DLD1 (cell line): ENCODE measurements at regions not wholly inside any gene's neighbourhood (a gene's known extent, or its start where the extent isn't known, plus 50 kb on each side); places are given as distances from the start of the nearest gene placed in this dataset.
"Not testable (repeated sequence)": the region's sequence is repeated elsewhere in the genome, so short reads cannot be mapped to it uniquely, and the experiment has no call there.

Experiments
- in situ Hi-C: cut with HindIII; loops from 2 replicates; pipeline ENCODE4 v1.10.0; 2017; ENCODE audit warnings: low sequenced_read_pairs

- in situ Hi-C loops = loop anchor here (10.0 kb wide), 1 partner anchor 138 kb away; no protein-coding TSS in a partner anchor
These were observed 358.5 kb upstream of the SFSWAP start for GRCh38 chr12:131352296-131352900.

DNA sequence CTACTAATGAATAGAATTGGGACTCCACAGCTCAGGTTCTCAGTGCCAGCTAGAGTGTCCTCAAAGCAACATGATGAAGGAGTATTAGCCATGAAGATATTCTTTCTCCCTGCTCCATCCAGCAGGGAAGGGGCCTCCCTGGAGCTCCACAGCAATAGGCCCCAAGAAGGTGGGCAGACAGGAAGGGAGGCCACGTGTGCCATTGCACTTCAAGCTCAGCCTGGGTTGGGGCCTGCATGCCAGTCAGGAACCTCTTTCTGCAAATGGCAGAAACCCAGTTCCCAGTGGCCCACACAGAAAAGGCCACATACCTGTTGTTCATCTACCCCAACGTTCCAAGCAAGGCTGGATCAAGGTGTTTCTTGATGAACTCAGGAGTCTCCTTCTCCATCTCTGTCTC lies 357.5 kb upstream of the SFSWAP start:
- in situ Hi-C loops = loop anchor here (10.0 kb wide), 1 partner anchor 139 kb away; no protein-coding TSS in a partner anchor

DNA sequence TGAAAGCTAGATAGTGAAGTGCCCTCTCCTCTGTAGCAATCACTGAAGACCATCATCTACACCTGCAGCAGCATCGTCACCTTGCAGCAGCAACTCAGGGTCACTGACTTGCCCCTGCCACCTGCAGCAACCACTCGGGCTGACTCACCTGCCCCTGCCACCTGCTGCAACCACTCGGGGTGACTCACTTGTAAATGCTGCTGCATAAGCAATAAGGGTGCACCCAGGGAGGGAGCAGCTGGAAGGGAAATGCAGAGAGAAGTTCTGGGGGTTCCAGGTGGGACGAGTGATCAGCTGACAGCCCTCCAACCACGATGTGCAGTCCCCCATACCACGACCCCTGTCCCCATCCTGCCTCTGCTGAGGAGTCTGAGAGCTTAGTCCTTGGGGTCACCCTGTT lies 357.1 kb upstream of the SFSWAP start:
- in situ Hi-C loops = loop anchor here (10.0 kb wide), 1 partner anchor 139 kb away; no protein-coding TSS in a partner anchor

DNA sequence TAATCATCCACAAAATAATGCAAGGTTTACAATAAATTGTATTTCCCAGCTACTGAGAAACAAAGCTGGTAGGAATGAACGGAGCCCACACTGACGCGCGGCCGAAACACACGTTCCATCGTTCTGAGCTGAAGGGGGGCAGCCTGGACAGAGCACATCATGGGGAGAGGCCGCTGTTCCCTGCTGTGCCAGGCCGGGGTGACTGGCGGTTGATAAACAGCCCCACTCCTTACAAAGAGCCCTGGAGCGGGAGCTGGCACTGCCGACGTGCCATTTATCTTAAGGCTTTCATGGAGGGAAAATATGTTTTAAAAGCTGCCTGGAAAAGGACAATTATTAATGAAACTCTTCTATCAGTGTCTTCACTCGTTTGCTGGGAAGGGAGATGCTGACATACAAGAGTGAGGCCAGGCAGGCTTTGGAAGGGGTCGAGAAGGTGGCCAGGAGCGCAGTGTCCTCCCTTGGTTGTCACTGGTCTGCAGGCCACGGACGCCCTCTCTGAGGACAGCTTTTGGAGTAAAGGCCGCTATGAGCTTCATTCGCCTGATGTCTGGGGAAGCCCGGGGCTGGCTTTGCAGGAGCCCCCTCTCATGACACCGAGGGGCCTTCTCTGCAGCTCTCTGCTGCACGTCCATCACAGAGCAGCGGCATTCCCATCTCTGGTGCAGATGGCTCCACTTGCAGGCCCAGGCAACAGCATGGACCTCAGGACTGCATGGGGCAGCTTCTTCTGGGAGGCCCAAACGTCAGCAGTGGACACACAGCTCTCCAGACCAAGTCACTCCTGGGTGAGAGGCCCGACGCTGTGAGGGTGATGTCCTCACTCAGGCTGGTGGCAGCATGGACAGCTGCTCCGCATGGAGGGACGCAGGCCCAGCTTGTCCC lies 355.3 kb upstream of the SFSWAP start:
- in situ Hi-C loops = loop anchor here (10.0 kb wide), 1 partner anchor 141 kb away; no protein-coding TSS in a partner anchor

- in situ Hi-C loops = loop anchor here (10.0 kb wide), 1 partner anchor 142 kb away; no protein-coding TSS in a partner anchor
These were observed 354.3 kb upstream of the SFSWAP start for GRCh38 chr12:131356485-131357184.

GRCh38 chr12:131357185-131357747 lies 353.6 kb upstream of the SFSWAP start:
- in situ Hi-C loops = loop anchor here (10.0 kb wide), 1 partner anchor 142 kb away; no protein-coding TSS in a partner anchor

- in situ Hi-C loops = loop anchor here (10.0 kb wide), 1 partner anchor 143 kb away; no protein-coding TSS in a partner anchor
These were observed 353.0 kb upstream of the SFSWAP start for GRCh38 chr12:131357920-131358319.

DNA sequence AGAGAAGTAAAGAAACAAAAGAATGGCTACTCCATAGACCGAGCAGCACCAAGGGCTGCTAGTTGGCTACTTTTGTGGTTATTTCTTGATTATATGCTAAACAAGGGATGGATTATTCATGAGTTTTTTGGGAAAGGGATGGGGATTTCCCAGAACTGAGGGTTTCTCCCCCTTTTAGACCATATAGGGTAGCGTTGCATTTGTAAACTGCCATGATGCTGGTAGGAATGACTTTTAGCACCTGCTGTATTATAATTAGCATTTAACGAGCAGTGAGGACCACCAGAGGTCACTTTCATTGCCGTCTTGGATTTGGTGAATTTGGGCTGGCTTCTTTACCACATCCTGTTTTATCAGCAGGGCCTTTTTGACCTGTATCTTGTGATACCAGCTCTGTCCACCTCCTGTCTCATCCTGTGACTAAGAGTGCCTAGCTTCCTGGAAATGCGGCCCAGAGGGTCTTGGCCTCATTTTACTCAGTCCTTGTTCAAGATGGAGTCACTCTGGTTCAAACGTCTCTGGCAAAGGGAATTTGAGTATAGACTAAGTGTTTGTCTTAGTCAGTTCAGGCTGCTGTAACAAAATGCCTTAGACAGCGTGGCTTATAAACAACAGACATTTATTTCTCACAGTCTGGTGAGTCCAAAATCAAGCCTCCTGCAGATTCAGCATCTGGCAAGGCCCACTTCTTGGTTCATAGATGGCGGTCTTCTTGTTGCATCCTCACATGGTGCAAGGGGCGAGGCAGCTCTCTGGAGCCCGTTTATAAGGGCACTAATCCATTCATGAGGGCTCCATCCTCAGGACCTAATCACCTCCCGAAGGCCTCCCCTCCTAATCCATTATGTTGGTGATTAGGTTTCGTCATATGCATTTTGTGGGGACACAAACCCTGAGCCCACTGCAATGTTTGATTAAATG lies 348.3 kb upstream of the SFSWAP start:
- in situ Hi-C loops = no loop called here

DNA sequence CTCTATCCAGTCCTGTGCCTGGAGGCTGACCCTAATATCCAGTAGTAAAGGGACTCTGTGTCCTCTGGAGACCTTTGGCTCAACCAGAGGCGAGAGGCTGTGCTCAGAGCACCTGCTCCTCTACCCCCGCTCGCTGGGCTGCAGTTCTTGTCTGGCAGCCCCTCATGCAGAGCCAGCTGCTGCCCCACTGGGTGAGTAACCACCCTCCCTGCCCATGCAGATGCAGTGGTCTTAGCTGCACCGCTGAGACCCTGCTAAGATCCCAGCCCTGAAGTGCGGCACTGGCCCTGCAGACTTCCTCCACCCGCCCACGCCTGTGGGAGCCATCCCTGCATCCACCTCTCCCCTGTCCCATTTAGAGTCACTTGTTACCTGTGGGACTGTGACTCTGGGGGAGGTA lies 347.5 kb upstream of the SFSWAP start:
- in situ Hi-C loops = no loop called here

GRCh38 chr12:131363841-131364495 lies 346.9 kb upstream of the SFSWAP start:
- in situ Hi-C loops = no loop called here

DNA sequence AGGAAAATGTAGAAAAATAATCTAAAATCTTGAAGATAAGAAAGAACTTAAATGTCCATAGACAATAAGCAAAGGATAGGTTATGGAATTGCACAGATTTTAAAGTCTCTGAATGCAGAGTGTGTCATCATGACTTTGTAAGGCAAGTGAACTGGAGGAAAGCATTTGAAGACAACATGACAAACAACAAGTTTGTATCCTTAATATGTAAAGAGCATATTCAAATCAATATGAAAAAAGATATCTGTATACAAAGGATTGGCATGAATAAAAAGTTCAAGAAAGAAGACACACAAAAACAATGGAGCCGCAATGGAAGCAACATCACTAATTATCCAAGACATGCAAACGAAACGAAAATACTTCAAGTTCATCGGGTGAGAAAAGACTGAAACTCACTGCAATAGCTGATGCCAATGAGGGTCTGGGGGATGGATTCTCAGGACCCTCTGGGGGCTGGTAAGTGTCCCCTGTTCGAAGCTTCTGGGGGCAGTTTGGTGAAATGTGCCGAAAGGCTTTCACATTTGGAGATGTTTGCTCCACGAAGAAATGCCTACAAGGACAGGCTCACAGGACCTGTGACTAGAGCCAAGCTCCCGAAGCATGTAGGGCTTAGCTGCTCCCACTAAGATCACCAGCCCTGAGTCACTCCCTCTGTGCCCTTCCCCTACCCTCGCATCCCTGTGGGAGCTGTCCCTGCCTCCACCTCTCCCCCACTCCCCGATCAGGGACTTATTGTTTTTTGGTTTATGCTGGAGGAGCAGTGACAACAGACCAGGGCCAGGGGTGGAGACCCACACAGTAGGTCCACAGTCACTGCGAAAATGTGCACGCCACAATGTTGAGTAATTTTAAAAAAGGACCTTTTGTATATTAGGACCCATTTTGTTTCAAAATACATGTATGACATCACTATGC lies 345.7 kb upstream of the SFSWAP start:
- in situ Hi-C loops = no loop called here

DNA sequence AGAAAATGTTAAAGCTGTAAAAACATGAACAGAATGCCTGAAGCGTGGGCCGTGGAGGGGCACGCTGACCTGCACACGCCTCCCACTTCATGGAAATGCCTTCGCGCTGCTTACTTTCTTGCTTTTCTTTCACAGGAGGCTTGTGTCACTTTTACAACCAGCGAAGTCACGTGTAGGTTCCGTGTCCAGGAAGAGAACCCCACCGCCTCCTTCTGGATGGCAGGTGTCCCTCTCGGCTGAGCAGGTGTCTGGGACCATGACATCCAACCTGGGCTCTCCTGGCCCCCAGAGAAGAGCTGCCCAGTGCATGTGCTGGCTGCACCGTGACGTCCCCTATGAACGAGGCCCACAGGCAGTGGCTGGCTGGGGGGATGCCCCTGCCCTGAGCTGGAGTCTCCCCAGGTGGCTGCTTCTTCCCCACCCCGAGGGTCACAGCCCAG lies 345.0 kb upstream of the SFSWAP start:
- in situ Hi-C loops = no loop called here

- in situ Hi-C loops = no loop called here
These were observed 344.5 kb upstream of the SFSWAP start for GRCh38 chr12:131366261-131366871.

DNA sequence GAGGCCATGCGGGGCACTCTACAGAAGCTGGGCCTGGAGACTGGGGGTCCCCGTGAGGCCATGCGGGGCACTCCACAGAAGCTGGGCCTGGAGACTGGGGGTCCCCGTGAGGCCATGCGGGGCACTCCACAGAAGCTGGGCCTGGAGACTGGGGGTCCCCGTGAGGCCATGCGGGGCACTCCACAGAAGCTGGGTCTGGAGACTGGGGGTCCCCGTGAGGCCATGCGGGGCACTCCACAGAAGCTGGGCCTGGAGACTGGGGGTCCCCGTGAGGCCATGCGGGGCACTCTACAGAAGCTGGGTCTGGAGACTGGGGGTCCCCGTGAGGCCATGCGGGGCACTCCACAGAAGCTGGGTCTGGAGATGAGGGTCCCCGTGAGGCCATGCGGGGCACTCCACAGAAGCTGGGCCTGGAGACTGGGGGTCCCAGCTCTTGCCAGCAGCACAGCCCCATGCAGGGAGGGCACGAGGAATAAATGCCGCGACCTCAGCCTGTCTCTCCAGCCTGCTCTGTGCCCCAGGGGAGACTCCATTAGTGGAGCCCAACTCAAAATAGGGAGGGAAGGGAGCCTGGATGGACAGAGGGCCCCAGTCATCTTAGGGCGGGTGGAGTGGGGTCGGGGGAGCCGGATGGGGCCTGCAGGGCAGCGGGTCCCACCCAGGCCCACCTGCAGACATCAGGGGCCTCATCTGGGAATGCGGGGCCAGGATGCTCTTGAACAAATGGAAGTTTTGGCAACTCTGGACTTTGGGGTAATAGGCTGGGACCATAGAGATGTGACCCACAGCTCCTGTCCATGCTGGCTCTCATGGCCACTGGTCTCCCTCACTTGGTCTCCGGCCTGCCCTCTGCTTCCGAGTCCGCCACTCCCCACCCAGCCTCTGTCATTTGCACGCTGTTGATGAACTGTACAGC lies 343.6 kb upstream of the SFSWAP start:
- in situ Hi-C loops = not testable (repeated sequence)

GRCh38 chr12:131367983-131368667 lies 342.8 kb upstream of the SFSWAP start:
- in situ Hi-C loops = no loop called here

DNA sequence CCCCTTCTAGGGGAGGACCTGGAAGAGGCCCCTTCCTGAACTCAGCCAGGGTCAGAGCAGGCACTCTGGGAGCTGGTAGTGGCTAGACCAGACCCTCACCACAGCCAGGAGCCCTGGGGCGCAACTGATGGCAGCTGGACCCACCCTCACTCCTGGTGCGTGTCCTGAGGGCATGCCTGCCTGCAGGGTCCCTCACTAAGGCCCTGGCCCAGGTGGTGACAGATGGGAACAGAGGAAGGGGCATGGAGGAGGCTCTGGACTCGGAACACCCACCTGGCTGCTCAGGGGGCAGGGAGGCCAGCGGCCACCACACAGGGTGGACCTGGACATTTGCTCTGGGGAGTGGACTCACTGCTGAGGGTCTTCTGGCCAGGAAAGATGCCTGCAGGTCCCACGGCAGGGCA lies 342.2 kb upstream of the SFSWAP start:
- in situ Hi-C loops = no loop called here
